Ishikawa (cell line): ENCODE measurements at regions not wholly inside any gene's neighbourhood (a gene's known extent, or its start where the extent isn't known, plus 50 kb on each side); places are given as distances from the start of the nearest gene placed in this dataset.

Experiments
- EGR1 ChIP-seq: IDR thresholded peaks from 2 replicates; pipeline ENCODE4 v1.6.1; 2012
- FOXM1 ChIP-seq: IDR thresholded peaks from 2 replicates; pipeline ENCODE4 v1.6.1; 2012; ENCODE audit warnings: low read depth, borderline replicate concordance
- NFIC ChIP-seq: IDR thresholded peaks from 2 replicates; pipeline ENCODE4 v1.6.1; 2012
- RAD21 ChIP-seq: IDR thresholded peaks from 2 replicates; pipeline ENCODE4 v1.6.1; 2012; ENCODE audit warnings: low read depth
- TF ChIP-seq, protein P1 (sequence below): IDR thresholded peaks from 2 replicates; pipeline ENCODE4 v1.6.1; 2012; ENCODE audit warnings: low read depth, mild to moderate bottlenecking

DNA sequence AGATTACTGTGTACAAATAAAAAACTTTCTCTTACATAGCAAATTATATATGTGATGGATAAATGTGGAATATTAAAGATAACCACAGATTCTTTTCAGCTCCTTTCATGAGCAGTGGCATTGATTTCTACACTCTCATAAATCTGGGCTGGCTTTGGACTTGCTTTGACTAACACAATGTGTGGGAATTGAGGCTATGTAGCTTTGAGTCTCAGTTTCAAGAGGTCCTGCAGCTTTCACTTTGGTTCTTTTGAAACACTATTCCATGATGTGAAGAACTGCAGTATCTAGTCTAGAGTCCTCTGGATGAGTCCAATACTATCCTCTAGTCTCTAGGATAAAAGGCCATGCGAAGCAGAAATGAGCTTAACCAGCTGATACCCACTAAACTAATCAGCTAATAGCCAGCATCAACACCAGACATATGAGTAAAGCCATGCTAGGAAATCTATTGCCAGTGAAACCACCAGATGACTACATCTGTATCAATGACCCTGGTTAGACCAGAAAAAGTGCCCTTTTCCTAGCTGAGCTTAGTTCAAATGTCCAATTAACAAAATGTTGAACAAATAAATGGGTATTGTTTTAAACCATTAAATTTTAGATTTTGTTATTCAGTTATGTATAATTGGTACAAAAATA lies 274.9 kb upstream of the ZPLD1 start:
- TF ChIP-seq, protein P1, sequence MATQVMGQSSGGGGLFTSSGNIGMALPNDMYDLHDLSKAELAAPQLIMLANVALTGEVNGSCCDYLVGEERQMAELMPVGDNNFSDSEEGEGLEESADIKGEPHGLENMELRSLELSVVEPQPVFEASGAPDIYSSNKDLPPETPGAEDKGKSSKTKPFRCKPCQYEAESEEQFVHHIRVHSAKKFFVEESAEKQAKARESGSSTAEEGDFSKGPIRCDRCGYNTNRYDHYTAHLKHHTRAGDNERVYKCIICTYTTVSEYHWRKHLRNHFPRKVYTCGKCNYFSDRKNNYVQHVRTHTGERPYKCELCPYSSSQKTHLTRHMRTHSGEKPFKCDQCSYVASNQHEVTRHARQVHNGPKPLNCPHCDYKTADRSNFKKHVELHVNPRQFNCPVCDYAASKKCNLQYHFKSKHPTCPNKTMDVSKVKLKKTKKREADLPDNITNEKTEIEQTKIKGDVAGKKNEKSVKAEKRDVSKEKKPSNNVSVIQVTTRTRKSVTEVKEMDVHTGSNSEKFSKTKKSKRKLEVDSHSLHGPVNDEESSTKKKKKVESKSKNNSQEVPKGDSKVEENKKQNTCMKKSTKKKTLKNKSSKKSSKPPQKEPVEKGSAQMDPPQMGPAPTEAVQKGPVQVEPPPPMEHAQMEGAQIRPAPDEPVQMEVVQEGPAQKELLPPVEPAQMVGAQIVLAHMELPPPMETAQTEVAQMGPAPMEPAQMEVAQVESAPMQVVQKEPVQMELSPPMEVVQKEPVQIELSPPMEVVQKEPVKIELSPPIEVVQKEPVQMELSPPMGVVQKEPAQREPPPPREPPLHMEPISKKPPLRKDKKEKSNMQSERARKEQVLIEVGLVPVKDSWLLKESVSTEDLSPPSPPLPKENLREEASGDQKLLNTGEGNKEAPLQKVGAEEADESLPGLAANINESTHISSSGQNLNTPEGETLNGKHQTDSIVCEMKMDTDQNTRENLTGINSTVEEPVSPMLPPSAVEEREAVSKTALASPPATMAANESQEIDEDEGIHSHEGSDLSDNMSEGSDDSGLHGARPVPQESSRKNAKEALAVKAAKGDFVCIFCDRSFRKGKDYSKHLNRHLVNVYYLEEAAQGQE = no peak
- no peak for TF ChIP-seq NFIC
- TF ChIP-seq RAD21 = no peak
- no peak for TF ChIP-seq FOXM1
- TF ChIP-seq EGR1 = no peak
